Endodermal cell (in vitro differentiated cells): ENCODE measurements at regions not wholly inside any gene's neighbourhood (a gene's known extent, or its start where the extent isn't known, plus 50 kb on each side); places are given as distances from the start of the nearest gene placed in this dataset.

Experiments used
- DNase-seq: peaks from one replicate; pipeline ENCODE4 v3.0.0-alpha.2; 2017
- H3K27ac ChIP-seq: 2 replicates; pipeline ENCODE4 v1.5.1; 2013; ENCODE audit warnings: mild to moderate bottlenecking, low read depth, low read length, moderate library complexity
- H3K27me3 ChIP-seq: 2 replicates; pipeline ENCODE4 v1.6.1; 2013; ENCODE audit warnings: mild to moderate bottlenecking, low read length, moderate library complexity; ENCODE audit not compliant: insufficient read depth, control insufficient read depth, poor library complexity, severe bottlenecking
- H3K36me3 ChIP-seq: 2 replicates; pipeline ENCODE4 v1.7.0; 2013; ENCODE audit warnings: mild to moderate bottlenecking, low read length, moderate library complexity; ENCODE audit not compliant: control insufficient read depth, insufficient read depth
- H3K4me1 ChIP-seq: one replicate; pipeline ENCODE4 v1.7.0; 2013; ENCODE audit warnings: low read length; ENCODE audit not compliant: control insufficient read depth, insufficient read depth
- H3K4me3 ChIP-seq: 2 replicates; pipeline ENCODE4 v1.5.1; 2013; ENCODE audit warnings: mild to moderate bottlenecking, low read length, moderate library complexity
- H3K9ac ChIP-seq: 2 replicates; pipeline ENCODE4 v1.6.1; 2013; ENCODE audit warnings: mild to moderate bottlenecking, low read length, moderate library complexity; ENCODE audit not compliant: poor library complexity, severe bottlenecking; ENCODE audit errors: extremely low read depth
- H3K9me3 ChIP-seq: 2 replicates; pipeline ENCODE4 v1.6.1; 2013; ENCODE audit warnings: mild to moderate bottlenecking, low read length, moderate library complexity; ENCODE audit not compliant: control insufficient read depth
- H3K27ac Mint-ChIP-seq: 2 replicates; pipeline ENCODE4 v1.8.0; 2020; ENCODE audit warnings: mixed read lengths
- H3K27me3 Mint-ChIP-seq: 2 replicates; pipeline ENCODE4 v1.8.0; 2021; ENCODE audit warnings: mild to moderate bottlenecking, mixed read lengths; ENCODE audit not compliant: insufficient read depth
- H3K36me3 Mint-ChIP-seq: 2 replicates; pipeline ENCODE4 v1.8.0; 2020; ENCODE audit warnings: low read depth, mixed read lengths
- H3K4me1 Mint-ChIP-seq: 2 replicates; pipeline ENCODE4 v1.8.0; 2020; ENCODE audit warnings: mixed read lengths
- H3K4me3 Mint-ChIP-seq: 2 replicates; pipeline ENCODE4 v1.8.0; 2020; ENCODE audit warnings: mild to moderate bottlenecking, moderate library complexity, mixed read lengths
- H3K9me3 Mint-ChIP-seq: 2 replicates; pipeline ENCODE4 v1.8.0; 2020; ENCODE audit warnings: mild to moderate bottlenecking, mixed read lengths
- CTCF ChIP-seq: fragments of 200-600 bp; sonication (generic); conservative IDR thresholded peaks from 2 replicates; pipeline ENCODE4 v1.5.0; 2021; ENCODE audit warnings: antibody characterized with exemption, mild to moderate bottlenecking
- WGBS, 2 experiments: methylation state at CpG; one replicate each; pipeline versions ENCODE4 v1.1.5 to v1.1.7; 2013; ENCODE audit warnings: missing lambda C conversion rate in 2 of 2, mixed read lengths in 1 of 2; ENCODE audit not compliant: insufficient coverage in 1 of 2, insufficient read length in 1 of 2; 5-methylcytosine and 5-hydroxymethylcytosine counted together

- Mint-ChIP-seq H3K4me1 (no peaks in the 10 kb centered on the region), H3K36me3 (no peaks in the 10 kb centered on the region), H3K9me3 (no peaks in the 10 kb centered on the region), H3K27me3 (no peaks in the 10 kb centered on the region), H3K27ac (no peak overlapping the region), H3K4me3 (no peak overlapping the region)
- Histone ChIP-seq H3K27me3 (no peaks in the 10 kb centered on the region), H3K36me3 (no peaks in the 10 kb centered on the region), H3K9me3 (no peaks in the 10 kb centered on the region), H3K27ac (no peak overlapping the region), H3K4me3 (no peak overlapping the region), H3K4me1 (no peaks in the 10 kb centered on the region), H3K9ac (no peak overlapping the region)
- TF ChIP-seq CTCF = peak; percentile 38
- WGBS, 2 experiments = 88% methylated on average over 2 to 8 of the region's 8 CpGs
- DNase-seq = peak; percentile 51
These were observed 186.0 kb downstream of the PAH start for GRCh38 chr12:102730996-102731395.

- H3K9me3 Mint-ChIP-seq = no peaks in the 10 kb centered on the region
- Histone ChIP-seq H3K4me3 (no peak overlapping the region), H3K9ac (no peak overlapping the region), H3K36me3 (no peaks in the 10 kb centered on the region), H3K4me1 (no peaks in the 10 kb centered on the region), H3K27me3 (no peaks in the 10 kb centered on the region), H3K27ac (no peak overlapping the region), H3K9me3 (no peaks in the 10 kb centered on the region)
- H3K4me1 Mint-ChIP-seq = no peaks in the 10 kb centered on the region
- H3K36me3 Mint-ChIP-seq = no peaks in the 10 kb centered on the region
- no peak for TF ChIP-seq CTCF
- H3K27me3 Mint-ChIP-seq = no peaks in the 10 kb centered on the region
- H3K27ac Mint-ChIP-seq = no peak overlapping the region
- DNase-seq = no peak
- 89 to 100% methylated on average over 2 to 5 of the region's 5 CpGs for WGBS, 2 experiments
- no peak overlapping the region for H3K4me3 Mint-ChIP-seq
These were observed 188.4 kb downstream of the PAH start for GRCh38 chr12:102728506-102729242.

- H3K9me3 ChIP-seq = no peaks in the 10 kb centered on the region
- no peaks in the 10 kb centered on the region for H3K27me3 ChIP-seq
- H3K36me3 ChIP-seq = no peaks in the 10 kb centered on the region
- no peak overlapping the region for H3K4me3 Mint-ChIP-seq
- WGBS, 2 experiments = 87 to 96% methylated on average over 3 to 4 of the region's 4 CpGs
- no peak overlapping the region for H3K27ac Mint-ChIP-seq
- TF ChIP-seq CTCF = no peak
- H3K4me1 ChIP-seq = no peaks in the 10 kb centered on the region
- H3K9ac ChIP-seq = no peak overlapping the region
- H3K9me3 Mint-ChIP-seq = no peaks in the 10 kb centered on the region
- H3K27ac ChIP-seq = no peak overlapping the region
- no peaks in the 10 kb centered on the region for H3K4me1 Mint-ChIP-seq
- H3K36me3 Mint-ChIP-seq = no peaks in the 10 kb centered on the region
- no peak for DNase-seq
- no peaks in the 10 kb centered on the region for H3K27me3 Mint-ChIP-seq
- no peak overlapping the region for H3K4me3 ChIP-seq
These were observed 190.4 kb downstream of the PAH start for GRCh38 chr12:102726686-102727085.
